GM23248 (cell line): ENCODE measurements at regions not wholly inside any gene's neighbourhood (a gene's known extent, or its start where the extent isn't known, plus 50 kb on each side); places are given as distances from the start of the nearest gene placed in this dataset.

ENCODE experiments used
- DNase-seq: peaks from one replicate; pipeline ENCODE4 v3.0.0-alpha.2; 2015
- H2AFZ ChIP-seq: fragments of 200-600 bp; sonication (generic); 2 replicates; pipeline ENCODE4 v1.6.1; 2016; ENCODE audit warnings: antibody characterized with exemption
- H3F3A ChIP-seq: fragments of 200-600 bp; sonication (generic); 2 replicates; pipeline ENCODE4 v1.6.1; 2016; ENCODE audit warnings: mild to moderate bottlenecking, antibody characterized with exemption, mixed run types; ENCODE audit not compliant: insufficient read depth
- H3K27ac ChIP-seq: fragments of 200-600 bp; sonication (generic); 2 replicates; pipeline ENCODE4 v1.5.1; 2016; ENCODE audit warnings: mild to moderate bottlenecking
- H3K27me3 ChIP-seq: fragments of 200-600 bp; sonication (generic); replicated peaks from 2 replicates; pipeline ENCODE4 v1.6.1; 2016; ENCODE audit warnings: mild to moderate bottlenecking; ENCODE audit not compliant: insufficient read depth
- H3K36me3 ChIP-seq: fragments of 200-600 bp; sonication (generic); 2 replicates; pipeline ENCODE4 v1.6.1; 2016; ENCODE audit warnings: low read depth, mild to moderate bottlenecking
- H3K4me1 ChIP-seq: fragments of 200-600 bp; sonication (generic); 2 replicates; pipeline ENCODE4 v1.6.1; 2016; ENCODE audit warnings: mild to moderate bottlenecking; ENCODE audit not compliant: insufficient read depth
- H3K4me2 ChIP-seq: fragments of 200-600 bp; sonication (generic); one replicate; pipeline ENCODE4 v1.6.1; 2016; ENCODE audit warnings: mild to moderate bottlenecking; ENCODE audit not compliant: unreplicated experiment
- H3K4me3 ChIP-seq: fragments of 200-600 bp; sonication (generic); 2 replicates; pipeline ENCODE4 v1.5.1; 2016; ENCODE audit warnings: mild to moderate bottlenecking
- H3K79me2 ChIP-seq: fragments of 200-600 bp; sonication (generic); 2 replicates; pipeline ENCODE4 v1.6.1; 2016; ENCODE audit warnings: mild to moderate bottlenecking; ENCODE audit not compliant: insufficient read depth
- H3K9ac ChIP-seq: fragments of 200-600 bp; sonication (generic); 2 replicates; pipeline ENCODE4 v1.6.1; 2016; ENCODE audit warnings: mild to moderate bottlenecking
- H3K9me2 ChIP-seq: fragments of 200-600 bp; sonication (generic); 2 replicates; pipeline ENCODE4 v1.6.1; 2016; ENCODE audit warnings: mixed run types, mild to moderate bottlenecking, moderate library complexity; ENCODE audit not compliant: insufficient read depth
- H3K9me3 ChIP-seq: fragments of 200-600 bp; sonication (generic); one replicate; pipeline ENCODE4 v1.6.1; 2017; ENCODE audit warnings: low read depth
- H4K20me1 ChIP-seq: fragments of 200-600 bp; sonication (generic); 2 replicates; pipeline ENCODE4 v1.6.0; 2016; ENCODE audit not compliant: insufficient read depth
- EZH2 ChIP-seq: fragments of 200-600 bp; sonication (generic); IDR thresholded peaks from 2 replicates; pipeline ENCODE4 v1.6.1; 2018; ENCODE audit warnings: antibody characterized with exemption, mild to moderate bottlenecking; ENCODE audit not compliant: insufficient read depth, poor library complexity, severe bottlenecking
- EZH2phosphoT487 ChIP-seq: fragments of 200-600 bp; sonication (generic); IDR thresholded peaks from 2 replicates; pipeline ENCODE4 v1.6.1; 2018; ENCODE audit warnings: antibody characterized with exemption, moderate library complexity, mild to moderate bottlenecking, low read depth; ENCODE audit not compliant: insufficient read depth
- WGBS, 2 experiments: methylation state at CpG; one replicate each; pipeline ENCODE4 v1.1.6; 2015 to 2017; ENCODE audit warnings: low lambda C conversion rate in 2 of 2, low coverage in 1 of 2; ENCODE audit errors: missing lambda C conversion rate in 2 of 2; 5-methylcytosine and 5-hydroxymethylcytosine counted together
- in situ Hi-C: fragments of 300-500 bp; cut with MboI; formaldehyde crosslinking; loops from 2 replicates; pipeline ENCODE4 v1.15.0; 2020

DNA sequence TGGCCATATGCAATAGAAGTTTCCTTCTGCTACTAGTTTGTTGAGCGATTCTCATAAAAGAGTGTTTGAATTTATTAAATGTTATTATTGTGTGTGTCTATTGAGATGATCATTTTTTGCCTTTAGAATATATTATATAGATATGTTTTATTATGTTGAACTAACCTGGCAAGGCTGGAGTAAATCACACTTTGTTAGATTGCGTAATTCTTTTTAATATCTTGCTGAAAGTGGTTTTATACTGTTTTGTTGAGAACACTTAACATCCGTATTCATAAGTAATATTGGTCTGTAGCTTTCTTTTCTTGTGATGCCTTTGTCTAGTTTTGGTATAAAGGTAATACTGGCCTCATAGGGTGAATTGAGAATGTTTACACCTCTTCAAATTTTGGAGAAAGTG is 574.3 kb upstream of the PCDH20 start:
- H4K20me1 ChIP-seq = no peaks in the 10 kb centered on the region
- TF ChIP-seq EZH2phosphoT487 (no peak), EZH2 (no peak)
- H3K79me2 ChIP-seq = no peaks in the 10 kb centered on the region
- no peaks in the 10 kb centered on the region for H3K9me3 ChIP-seq
- no peaks in the 10 kb centered on the region for H3K36me3 ChIP-seq
- WGBS, 2 experiments = 27 to 33% methylated on average over 3 of the region's 3 CpGs
- H3K4me3 ChIP-seq = no peak overlapping the region
- in situ Hi-C loops = no loop called here
- DNase-seq = no peak
- H3K9me2 ChIP-seq = no peaks in the 10 kb centered on the region
- no peak overlapping the region for H3K27ac ChIP-seq
- no peaks in the 10 kb centered on the region for H3F3A ChIP-seq
- H3K4me1 ChIP-seq = no peaks in the 10 kb centered on the region
- no peak overlapping the region for H3K4me2 ChIP-seq
- H2AFZ ChIP-seq = no peak overlapping the region
- H3K9ac ChIP-seq = no peak overlapping the region
- H3K27me3 ChIP-seq = no peaks in the 10 kb centered on the region

DNA sequence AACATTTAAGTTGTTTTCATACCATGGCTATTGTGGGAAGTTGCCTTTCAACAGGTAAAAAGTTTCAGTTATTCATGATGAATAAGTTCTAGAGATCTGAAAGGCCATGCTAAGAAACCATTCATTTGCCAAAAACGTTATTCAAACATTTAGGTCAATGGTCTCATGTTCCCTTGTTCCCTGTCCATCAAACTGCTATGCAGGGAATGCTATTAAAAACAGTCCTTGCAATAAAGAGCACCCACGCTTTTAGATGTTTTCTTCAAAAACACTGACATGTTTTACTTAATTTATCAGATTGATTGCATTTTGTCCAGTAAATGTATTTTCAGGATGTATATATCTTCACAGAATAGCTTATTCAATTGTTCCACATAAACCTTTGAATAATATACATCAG is 573.2 kb upstream of the PCDH20 start:
- in situ Hi-C loops = no loop called here
- H3K9me3 ChIP-seq = no peaks in the 10 kb centered on the region
- no peak for DNase-seq
- TF ChIP-seq EZH2 (no peak), EZH2phosphoT487 (no peak)
- H3K4me1 ChIP-seq = no peaks in the 10 kb centered on the region
- 3% methylated on average over 2 of the region's 2 CpGs for WGBS, 2 experiments
- no peak overlapping the region for H3K4me2 ChIP-seq
- no peaks in the 10 kb centered on the region for H3K9me2 ChIP-seq
- no peaks in the 10 kb centered on the region for H3K36me3 ChIP-seq
- no peaks in the 10 kb centered on the region for H3F3A ChIP-seq
- no peaks in the 10 kb centered on the region for H3K79me2 ChIP-seq
- H3K9ac ChIP-seq = no peak overlapping the region
- no peaks in the 10 kb centered on the region for H4K20me1 ChIP-seq
- no peak overlapping the region for H3K27ac ChIP-seq
- H2AFZ ChIP-seq = no peak overlapping the region
- H3K27me3 ChIP-seq = no peaks in the 10 kb centered on the region
- no peak overlapping the region for H3K4me3 ChIP-seq

DNA sequence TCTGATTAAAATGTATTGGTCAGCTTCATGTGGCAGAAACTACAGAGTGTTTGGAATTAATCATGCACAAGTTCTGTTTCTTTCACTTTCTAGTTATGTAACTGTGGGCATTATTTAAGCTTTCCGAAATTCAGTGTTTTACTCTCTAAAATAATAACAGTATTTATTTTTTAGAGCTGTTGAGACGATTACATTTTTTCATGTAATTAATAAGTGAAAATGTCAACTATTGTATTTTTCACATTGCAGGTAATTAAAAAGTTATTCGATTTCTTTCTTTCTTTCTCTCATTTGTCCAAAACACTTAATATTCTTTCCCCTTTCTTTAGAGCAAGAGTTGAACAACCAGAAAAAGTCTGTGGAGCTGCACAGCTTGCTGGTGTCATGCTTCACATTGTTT is 559.4 kb upstream of the PCDH20 start:
- Histone ChIP-seq H3K4me1 (no peaks in the 10 kb centered on the region), H3K9me3 (no peaks in the 10 kb centered on the region), H3K27me3 (no peaks in the 10 kb centered on the region), H3K27ac (no peak overlapping the region), H3K4me2 (no peak overlapping the region), H3K9ac (no peak overlapping the region), H3F3A (no peaks in the 10 kb centered on the region), H2AFZ (no peak overlapping the region), H3K9me2 (no peaks in the 10 kb centered on the region), H3K79me2 (no peaks in the 10 kb centered on the region), H4K20me1 (no peaks in the 10 kb centered on the region), H3K36me3 (no peaks in the 10 kb centered on the region), H3K4me3 (no peak overlapping the region)
- in situ Hi-C loops = no loop called here
- DNase-seq = no peak
- WGBS, 2 experiments = 9 to 17% methylated on average over 3 of the region's 3 CpGs
- TF ChIP-seq EZH2 (no peak), EZH2phosphoT487 (no peak)

DNA sequence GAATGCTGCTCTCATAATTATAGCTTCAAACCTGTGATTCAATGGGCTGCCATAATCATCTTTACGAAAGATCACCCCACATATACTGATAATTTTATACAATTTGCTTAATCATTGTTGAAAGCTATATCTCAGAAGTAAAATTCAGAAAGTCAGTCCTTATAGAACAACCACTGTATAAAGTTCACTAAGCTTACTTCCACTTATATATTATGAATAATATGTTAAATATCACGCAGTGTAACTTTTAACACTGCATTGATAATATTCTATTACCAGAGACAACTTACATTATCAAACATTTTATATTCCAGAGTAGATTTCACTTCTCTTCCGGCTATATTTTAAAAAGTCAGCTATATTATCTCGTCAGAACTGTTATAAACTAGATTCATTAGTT is 550.1 kb upstream of the PCDH20 start:
- WGBS, 2 experiments = 23 to 25% methylated on average over 4 of the region's 4 CpGs
- no peaks in the 10 kb centered on the region for H3K9me2 ChIP-seq
- H3F3A ChIP-seq = no peaks in the 10 kb centered on the region
- in situ Hi-C loops = no loop called here
- H3K9ac ChIP-seq = no peak overlapping the region
- H3K9me3 ChIP-seq = no peaks in the 10 kb centered on the region
- no peak overlapping the region for H3K4me3 ChIP-seq
- H4K20me1 ChIP-seq = no peaks in the 10 kb centered on the region
- no peaks in the 10 kb centered on the region for H3K79me2 ChIP-seq
- no peak overlapping the region for H2AFZ ChIP-seq
- no peak overlapping the region for H3K27ac ChIP-seq
- no peaks in the 10 kb centered on the region for H3K27me3 ChIP-seq
- no peak for TF ChIP-seq EZH2
- TF ChIP-seq EZH2phosphoT487 = no peak
- H3K36me3 ChIP-seq = no peaks in the 10 kb centered on the region
- H3K4me2 ChIP-seq = no peak overlapping the region
- no peak for DNase-seq
- no peaks in the 10 kb centered on the region for H3K4me1 ChIP-seq

DNA sequence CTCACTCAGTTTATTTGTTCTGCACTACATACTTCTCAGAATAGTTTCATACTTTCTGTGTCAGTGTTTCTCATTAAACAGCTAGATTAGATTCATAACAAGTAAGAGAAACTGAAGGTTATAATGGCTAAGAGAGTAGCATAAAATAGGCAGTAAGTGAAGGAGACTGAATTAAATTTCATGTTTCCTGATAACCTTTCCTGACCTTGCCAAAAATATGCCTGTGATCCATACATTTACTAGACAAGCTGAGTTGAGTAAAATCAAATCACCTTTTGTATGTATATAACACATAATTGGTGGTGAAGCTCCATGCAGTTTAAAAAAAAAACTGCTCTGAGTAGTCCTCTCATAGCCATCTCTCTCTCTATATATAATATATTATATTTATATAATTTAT is 545.3 kb upstream of the PCDH20 start:
- no peak overlapping the region for H3K27ac ChIP-seq
- H3K36me3 ChIP-seq = no peaks in the 10 kb centered on the region
- no peak overlapping the region for H3K4me3 ChIP-seq
- H3K27me3 ChIP-seq = no peaks in the 10 kb centered on the region
- no peaks in the 10 kb centered on the region for H3K79me2 ChIP-seq
- TF ChIP-seq EZH2 (no peak), EZH2phosphoT487 (no peak)
- no peaks in the 10 kb centered on the region for H4K20me1 ChIP-seq
- in situ Hi-C loops = no loop called here
- H3F3A ChIP-seq = no peaks in the 10 kb centered on the region
- H3K4me1 ChIP-seq = no peaks in the 10 kb centered on the region
- DNase-seq = no peak
- H3K9me2 ChIP-seq = no peaks in the 10 kb centered on the region
- no peak overlapping the region for H2AFZ ChIP-seq
- H3K4me2 ChIP-seq = no peak overlapping the region
- H3K9ac ChIP-seq = no peak overlapping the region
- no peaks in the 10 kb centered on the region for H3K9me3 ChIP-seq
